HCT116 (cell line): ENCODE measurements at regions not wholly inside any gene's neighbourhood (a gene's known extent, or its start where the extent isn't known, plus 50 kb on each side); places are given as distances from the start of the nearest gene placed in this dataset.

Source experiments
- ATAC-seq: fragments of 200-7000 bp; cut with Tn5 transposase; 2 replicates; pipeline ENCODE4 v1.9.1; 2020; ENCODE audit warnings: mild to moderate bottlenecking, moderate library complexity
- BruUV-seq: library from RNA; stranded (reverse); fragments of 400-500 nt; replicated peaks from 2 replicates; lab custom pipeline; 2021; lab: Mats Ljungman, UMichigan
- CTCF ChIA-PET: fragments of 300-600 bp; sonication (Branson Sonifier 250); formaldehyde crosslinking; loops from one replicate; lab custom pipeline; 2021; ENCODE audit warnings: antibody characterized with exemption; lab: Charles Lee
- POLR2A ChIA-PET: fragments of 300-600, 350-600 bp; sonication (Branson Sonifier 250); formaldehyde crosslinking; loops from one replicate; lab custom pipeline; 2021; ENCODE audit warnings: antibody characterized with exemption; lab: Charles Lee
- RAD21 ChIA-PET, 2 experiments: fragments of 300-600 bp; sonication (Branson Sonifier 250); formaldehyde crosslinking; loops; one replicate each; lab custom pipeline; 2023; ENCODE audit warnings: low total read pairs in 2 of 2; ENCODE audit not compliant: uncharacterized antibody in 2 of 2, unreplicated experiment in 2 of 2, low non-redundant PET in 1 of 2; lab: Charles Lee
- DNase-seq: peaks from one replicate; pipeline ENCODE4 v3.0.0-alpha.2; 2010; ENCODE audit warnings: low read depth, low spot score
- H2AFZ ChIP-seq: fragments of 200-600 bp; shearing (Covaris generic), sonication (generic); 2 replicates; pipeline ENCODE4 v1.6.1; 2017; ENCODE audit warnings: low read depth, mixed run types, mixed read lengths, antibody characterized with exemption, low read length; ENCODE audit not compliant: poor library complexity, severe bottlenecking
- H3K27ac ChIP-seq: 2 replicates; pipeline ENCODE4 v1.5.1; 2012; ENCODE audit warnings: low read depth, low read length
- H3K27me3 ChIP-seq: fragments of 200-600 bp; sonication (generic); 2 replicates; pipeline ENCODE4 v1.6.1; 2016; ENCODE audit warnings: mixed run types, low read length, mixed read lengths; ENCODE audit not compliant: insufficient read depth
- H3K36me3 ChIP-seq, 2 experiments: fragments of 200-500 bp in 1 of 2; fragments of 200-600 bp in 1 of 2; sonication (Bioruptor generic) in 1 of 2; sonication (generic) in 1 of 2; 2 replicates each; pipeline versions ENCODE4 v1.5.1 to v1.6.1; 2014 to 2016; ENCODE audit warnings: low read length in 2 of 2, inconsistent platforms in 1 of 2, mixed read lengths in 1 of 2, mixed run types in 1 of 2; ENCODE audit not compliant: insufficient read depth in 2 of 2, control insufficient read depth in 1 of 2
- H3K4me1 ChIP-seq, 2 experiments: fragments of 200-600 bp in 1 of 2; sonication (generic) in 1 of 2; 2 replicates each; pipeline versions ENCODE4 v1.5.1 to v1.6.1; 2012 to 2017; ENCODE audit warnings: low read length in 2 of 2, inconsistent platforms in 1 of 2, mild to moderate bottlenecking in 1 of 2, mixed read lengths in 1 of 2, mixed run types in 1 of 2, moderate library complexity in 1 of 2; ENCODE audit not compliant: insufficient read depth in 2 of 2, control insufficient read depth in 1 of 2
- H3K4me2 ChIP-seq: fragments of 200-600 bp; sonication (generic); 2 replicates; pipeline ENCODE4 v1.6.1; 2017; ENCODE audit warnings: mixed run types, low read length, mixed read lengths
- H3K4me3 ChIP-seq, 2 experiments: fragments of 200-600 bp in 1 of 2; sonication (generic) in 1 of 2; replicated peaks in 1 of 2; 2 replicates each; pipeline ENCODE4 v1.5.1; 2011 to 2016; ENCODE audit warnings: low read length in 2 of 2, control low read depth in 1 of 2, low read depth in 1 of 2, mild to moderate bottlenecking in 1 of 2, mixed read lengths in 1 of 2, mixed run types in 1 of 2
- H3K79me2 ChIP-seq: fragments of 200-600 bp; sonication (generic); 2 replicates; pipeline ENCODE4 v1.6.1; 2017; ENCODE audit warnings: mild to moderate bottlenecking, mixed run types, low read length, moderate library complexity, mixed read lengths; ENCODE audit not compliant: insufficient read depth
- H3K9ac ChIP-seq: fragments of 200-600 bp; sonication (generic); 2 replicates; pipeline ENCODE4 v1.6.1; 2016; ENCODE audit warnings: low read length, mixed read lengths
- H3K9me2 ChIP-seq: fragments of 200-600 bp; sonication (generic), shearing (Covaris generic); 2 replicates; pipeline ENCODE4 v1.6.1; 2017; ENCODE audit warnings: mixed run types, mild to moderate bottlenecking, moderate library complexity; ENCODE audit not compliant: insufficient read depth
- H3K9me3 ChIP-seq, 2 experiments: fragments of 200-500 bp in 1 of 2; fragments of 200-600 bp in 1 of 2; sonication (Bioruptor generic) in 1 of 2; sonication (generic) in 1 of 2; 2 replicates each; pipeline ENCODE4 v1.6.1; 2014 to 2017; ENCODE audit warnings: low read length in 2 of 2, mixed read lengths in 2 of 2, inconsistent platforms in 1 of 2, low read depth in 1 of 2, mild to moderate bottlenecking in 1 of 2, mixed run types in 1 of 2, moderate library complexity in 1 of 2; ENCODE audit not compliant: control insufficient read depth in 1 of 2, insufficient read depth in 1 of 2
- H4K20me1 ChIP-seq: fragments of 200-600 bp; sonication (generic), shearing (Covaris generic); 2 replicates; pipeline ENCODE4 v1.6.1; 2017; ENCODE audit warnings: mixed run types, mild to moderate bottlenecking, moderate library complexity; ENCODE audit not compliant: insufficient read depth
- CBX3 ChIP-seq: IDR thresholded peaks from 2 replicates; pipeline ENCODE4 v1.6.1; 2012; ENCODE audit warnings: low read depth
- EGR1 ChIP-seq: IDR thresholded peaks from 2 replicates; pipeline ENCODE4 v1.6.1; 2012; ENCODE audit warnings: low read depth
- EZH2 ChIP-seq: fragments of 200-600 bp; sonication (generic); IDR thresholded peaks from 2 replicates; pipeline ENCODE4 v1.6.1; 2017; ENCODE audit warnings: antibody characterized with exemption, mixed run types
- POLR2A ChIP-seq: IDR thresholded peaks from 2 replicates; pipeline ENCODE4 v1.7.0; 2011; ENCODE audit warnings: borderline replicate concordance; ENCODE audit not compliant: insufficient read depth, insufficient read length; ENCODE audit errors: extremely low read depth
- intact Hi-C: fragments of 100-400 bp; cut with micrococcal nuclease; formaldehyde crosslinking; loops from 2 replicates; pipeline ENCODE4 v1.10.0; 2022
- TF ChIP-seq, protein P1 (sequence below), 3 experiments: fragments of 200-600 bp in 1 of 3; sonication (generic) in 1 of 3; IDR thresholded peaks in 2 of 3; conservative IDR thresholded peaks in 1 of 3; 2 replicates each; pipeline ENCODE4 v1.5.1; 2012 to 2017; ENCODE audit warnings: low read depth in 2 of 3, low read length in 2 of 3, antibody characterized with exemption in 1 of 3, borderline replicate concordance in 1 of 3, control low read depth in 1 of 3, mild to moderate bottlenecking in 1 of 3, mixed read lengths in 1 of 3, mixed run types in 1 of 3, moderate library complexity in 1 of 3; ENCODE audit not compliant: insufficient read depth in 1 of 3
- TF ChIP-seq, protein P2 (sequence below): IDR thresholded peaks from 2 replicates; pipeline ENCODE4 v1.6.1; 2012
- TF ChIP-seq, protein P3 (sequence below): IDR thresholded peaks from 2 replicates; pipeline ENCODE4 v1.6.1; 2011; ENCODE audit warnings: mild to moderate bottlenecking, low read length, moderate library complexity; ENCODE audit not compliant: insufficient replicate concordance; ENCODE audit errors: extremely low read depth

DNA sequence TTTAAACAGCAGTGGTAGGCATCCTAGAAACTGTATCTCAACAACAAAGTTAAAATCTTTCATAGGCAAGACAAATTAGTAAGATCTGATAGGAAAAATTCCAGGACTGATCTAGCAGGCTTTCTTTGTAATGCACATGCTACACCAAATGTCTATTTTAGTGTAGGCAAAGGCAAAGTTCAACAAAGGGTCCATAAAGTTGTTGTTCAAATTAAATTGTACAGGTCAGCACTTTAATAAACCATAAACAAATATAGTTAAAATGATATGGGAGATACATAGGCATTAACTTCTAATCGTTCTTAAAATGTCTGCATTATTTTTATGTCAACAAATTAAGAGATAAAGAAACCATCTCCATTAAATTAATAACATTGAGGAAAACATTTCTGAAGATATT is 413.0 kb downstream of the TUSC7 start (continued):
- TF ChIP-seq, protein P1, sequence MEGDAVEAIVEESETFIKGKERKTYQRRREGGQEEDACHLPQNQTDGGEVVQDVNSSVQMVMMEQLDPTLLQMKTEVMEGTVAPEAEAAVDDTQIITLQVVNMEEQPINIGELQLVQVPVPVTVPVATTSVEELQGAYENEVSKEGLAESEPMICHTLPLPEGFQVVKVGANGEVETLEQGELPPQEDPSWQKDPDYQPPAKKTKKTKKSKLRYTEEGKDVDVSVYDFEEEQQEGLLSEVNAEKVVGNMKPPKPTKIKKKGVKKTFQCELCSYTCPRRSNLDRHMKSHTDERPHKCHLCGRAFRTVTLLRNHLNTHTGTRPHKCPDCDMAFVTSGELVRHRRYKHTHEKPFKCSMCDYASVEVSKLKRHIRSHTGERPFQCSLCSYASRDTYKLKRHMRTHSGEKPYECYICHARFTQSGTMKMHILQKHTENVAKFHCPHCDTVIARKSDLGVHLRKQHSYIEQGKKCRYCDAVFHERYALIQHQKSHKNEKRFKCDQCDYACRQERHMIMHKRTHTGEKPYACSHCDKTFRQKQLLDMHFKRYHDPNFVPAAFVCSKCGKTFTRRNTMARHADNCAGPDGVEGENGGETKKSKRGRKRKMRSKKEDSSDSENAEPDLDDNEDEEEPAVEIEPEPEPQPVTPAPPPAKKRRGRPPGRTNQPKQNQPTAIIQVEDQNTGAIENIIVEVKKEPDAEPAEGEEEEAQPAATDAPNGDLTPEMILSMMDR (IDR thresholded peaks at IDR 0.05 in 2 of 3, conservative IDR thresholded peaks at IDR 0.05 in 1 of 3; ENCODE audit: borderline replicate concordance in 1 of 3, insufficient read depth in 1 of 3, low read depth in 2 of 3, low read length in 2 of 3), result no peak

DNA sequence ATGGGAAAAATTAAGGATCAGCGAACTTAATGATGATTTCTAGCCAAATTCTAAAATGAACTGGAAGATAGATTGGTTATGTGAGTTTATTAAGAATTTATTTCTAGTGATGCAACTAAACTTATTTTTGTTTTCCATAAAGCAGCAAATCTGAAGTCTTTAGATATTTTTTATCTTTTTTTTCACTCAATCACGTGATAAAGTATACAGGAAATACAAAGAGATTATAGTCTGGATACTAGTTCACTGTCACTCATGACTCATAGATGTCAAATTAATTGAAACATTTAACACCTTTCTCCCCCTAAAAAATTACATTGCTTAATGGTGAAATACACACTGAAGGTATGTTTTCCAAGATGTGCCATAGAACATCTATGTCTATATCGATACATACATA is 416.9 kb downstream of the TUSC7 start:
- Histone ChIP-seq H3K4me2 (no peak overlapping the region), H3K9me2 (no peaks in the 10 kb centered on the region), H3K4me1 (no peaks in the 10 kb centered on the region), H3K36me3 (no peaks in the 10 kb centered on the region), H3K27me3 (no peaks in the 10 kb centered on the region; the same call in 1 of the 2 replicates), H3K27ac (no peak overlapping the region), H3K9ac (no peak overlapping the region), H3K4me3 (no peak overlapping the region), H3K9me3 (no peaks in the 10 kb centered on the region), H3K79me2 (no peaks in the 10 kb centered on the region), H2AFZ (no peak overlapping the region), H4K20me1 (no peaks in the 10 kb centered on the region)
- ATAC-seq (no peak), DNase-seq (no peak)
- TF ChIP-seq POLR2A, result no peak
- no peak for TF ChIP-seq CBX3
- TF ChIP-seq, protein P2, sequence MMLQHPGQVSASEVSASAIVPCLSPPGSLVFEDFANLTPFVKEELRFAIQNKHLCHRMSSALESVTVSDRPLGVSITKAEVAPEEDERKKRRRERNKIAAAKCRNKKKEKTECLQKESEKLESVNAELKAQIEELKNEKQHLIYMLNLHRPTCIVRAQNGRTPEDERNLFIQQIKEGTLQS, result no peak
- no peak for TF ChIP-seq EZH2
- TF ChIP-seq, protein P3, sequence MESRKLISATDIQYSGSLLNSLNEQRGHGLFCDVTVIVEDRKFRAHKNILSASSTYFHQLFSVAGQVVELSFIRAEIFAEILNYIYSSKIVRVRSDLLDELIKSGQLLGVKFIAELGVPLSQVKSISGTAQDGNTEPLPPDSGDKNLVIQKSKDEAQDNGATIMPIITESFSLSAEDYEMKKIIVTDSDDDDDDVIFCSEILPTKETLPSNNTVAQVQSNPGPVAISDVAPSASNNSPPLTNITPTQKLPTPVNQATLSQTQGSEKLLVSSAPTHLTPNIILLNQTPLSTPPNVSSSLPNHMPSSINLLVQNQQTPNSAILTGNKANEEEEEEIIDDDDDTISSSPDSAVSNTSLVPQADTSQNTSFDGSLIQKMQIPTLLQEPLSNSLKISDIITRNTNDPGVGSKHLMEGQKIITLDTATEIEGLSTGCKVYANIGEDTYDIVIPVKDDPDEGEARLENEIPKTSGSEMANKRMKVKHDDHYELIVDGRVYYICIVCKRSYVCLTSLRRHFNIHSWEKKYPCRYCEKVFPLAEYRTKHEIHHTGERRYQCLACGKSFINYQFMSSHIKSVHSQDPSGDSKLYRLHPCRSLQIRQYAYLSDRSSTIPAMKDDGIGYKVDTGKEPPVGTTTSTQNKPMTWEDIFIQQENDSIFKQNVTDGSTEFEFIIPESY, result no peak
- no peak for TF ChIP-seq EGR1
- no TSS peak for BruUV-seq
- ChIA-PET POLR2A (no interaction called here), RAD21 (no interaction called here), CTCF (no interaction called here)
- intact Hi-C loops, result no loop called here
